K562 (cell line): ENCODE measurements at regions not wholly inside any gene's neighbourhood (a gene's known extent, or its start where the extent isn't known, plus 50 kb on each side); places are given as distances from the start of the nearest gene placed in this dataset.
A peak's percentile ranks its signal among the peaks of the same experiment; 100 is the strongest.

Source experiments
- ATAC-seq: fragments of 200-7000 bp; cut with Tn5 transposase; 3 replicates; pipeline ENCODE4 v1.9.1; 2020; ENCODE audit warnings: moderate library complexity
- BruUV-seq: library from RNA; stranded (reverse); fragments of 400-500 nt; replicated peaks from 2 replicates; lab custom pipeline; 2021; lab: Mats Ljungman, UMichigan
- CTCF ChIA-PET: fragments of 300-600 bp; formaldehyde crosslinking; extraction: SDS; loops from one replicate; lab custom pipeline; 2021; ENCODE audit warnings: low intra/inter-chr PET ratio; lab: Yijun Ruan, JAX
- POLR2A ChIA-PET: fragments of 300-600, 350-650 bp; sonication (Branson Sonifier 250); formaldehyde crosslinking; extraction: SDS; loops from one replicate; lab custom pipeline; 2021; ENCODE audit warnings: antibody characterized with exemption, inconsistent platforms; lab: Yijun Ruan, JAX
- DNase-seq, 4 experiments: peaks; one replicate each; pipeline versions ENCODE4 v3.0.0 to v3.0.0-alpha.2; 2011 to 2018; ENCODE audit warnings: low spot score in 3 of 4, mixed read lengths in 3 of 4; ENCODE audit errors: extremely low read depth in 1 of 4
- FAIRE-seq: peaks from 2 replicates; lab custom pipeline; 2011; peaks lifted over from hg19 to GRCh38; lab: Jason Lieb, UNC
- H2AFZ ChIP-seq: 2 replicates; pipeline ENCODE4 v1.6.0; 2011; ENCODE audit warnings: low read depth, low read length, control low read depth, inconsistent platforms
- H3K27ac ChIP-seq: fragments of 200-600 bp; 3 replicates; pipeline ENCODE4 v1.8.0; 2011; ENCODE audit warnings: low read depth, mild to moderate bottlenecking, control low read depth, inconsistent platforms, low read length, moderate library complexity, mixed read lengths; ENCODE audit errors: extremely low read depth
- H3K27me3 ChIP-seq, 2 experiments: fragments of 300-600 bp in 1 of 2; 2 replicates in 1 of 2; 3 replicates in 1 of 2; pipeline versions ENCODE4 v1.6.0 to v1.8.0; 2011; ENCODE audit warnings: inconsistent platforms in 2 of 2, low read length in 2 of 2, mild to moderate bottlenecking in 1 of 2, mixed read lengths in 1 of 2, moderate library complexity in 1 of 2; ENCODE audit not compliant: control insufficient read depth in 2 of 2, insufficient read depth in 2 of 2
- H3K36me3 ChIP-seq: fragments of 300-600 bp; 3 replicates; pipeline ENCODE4 v1.8.0; 2011; ENCODE audit warnings: mild to moderate bottlenecking, low read length, inconsistent platforms; ENCODE audit not compliant: control insufficient read depth, insufficient read depth
- H3K4me1 ChIP-seq, 2 experiments: fragments of 200-600 bp in 1 of 2; replicated peaks in 1 of 2; 2 replicates in 1 of 2; 3 replicates in 1 of 2; pipeline versions ENCODE4 v1.5.1 to v1.8.0; 2011; ENCODE audit warnings: inconsistent platforms in 2 of 2, low read length in 2 of 2, mild to moderate bottlenecking in 1 of 2, mixed read lengths in 1 of 2, moderate library complexity in 1 of 2; ENCODE audit not compliant: control insufficient read depth in 2 of 2, insufficient read depth in 2 of 2
- H3K4me2 ChIP-seq: 2 replicates; pipeline ENCODE4 v1.6.1; 2011; ENCODE audit warnings: low read length, control low read depth, inconsistent platforms, mixed read lengths; ENCODE audit not compliant: insufficient read depth
- H3K4me3 ChIP-seq: fragments of 200-600 bp; sonication (generic), shearing (Covaris generic); 2 replicates; pipeline ENCODE4 v1.5.1; 2016; ENCODE audit warnings: control low read depth, inconsistent platforms
- H3K79me2 ChIP-seq: fragments of 200-600 bp; 3 replicates; pipeline ENCODE4 v1.8.0; 2011; ENCODE audit warnings: low read length, inconsistent platforms; ENCODE audit not compliant: control insufficient read depth, insufficient read depth
- H3K9ac ChIP-seq, 2 experiments: 2 replicates each; pipeline versions ENCODE4 v1.6.0 to v1.6.1; 2011; ENCODE audit warnings: low read depth in 2 of 2, low read length in 2 of 2, control low read depth in 1 of 2, inconsistent platforms in 1 of 2, mild to moderate bottlenecking in 1 of 2, mixed read lengths in 1 of 2; ENCODE audit not compliant: insufficient read depth in 1 of 2
- H3K9me1 ChIP-seq: one replicate; pipeline ENCODE4 v1.6.0; 2011; ENCODE audit warnings: inconsistent platforms, mild to moderate bottlenecking, low read length, moderate library complexity; ENCODE audit not compliant: control insufficient read depth, insufficient read depth
- H3K9me3 ChIP-seq: replicated peaks from 2 replicates; pipeline ENCODE4 v1.5.1; 2011; ENCODE audit warnings: low read depth, low read length, inconsistent platforms; ENCODE audit not compliant: control insufficient read depth, insufficient read depth
- H4K20me1 ChIP-seq: replicated peaks from 2 replicates; pipeline ENCODE4 v1.6.1; 2011; ENCODE audit warnings: low read length, inconsistent platforms, mixed read lengths; ENCODE audit not compliant: control insufficient read depth, insufficient read depth
- ATF1 ChIP-seq, 2 experiments: fragments of 450-650 bp in 1 of 2; IDR thresholded peaks; 2 replicates each; pipeline ENCODE4 v1.6.1; 2016; ENCODE audit warnings: missing compliant biosample characterization in 1 of 2, missing genetic modification characterization in 1 of 2
- C11orf30 ChIP-seq: fragments of 450-650 bp; IDR thresholded peaks from 2 replicates; pipeline ENCODE4 v1.6.1; 2016; ENCODE audit warnings: low read depth, mild to moderate bottlenecking
- ETS2 ChIP-seq: IDR thresholded peaks from 2 replicates; pipeline ENCODE4 v1.6.1; 2016; ENCODE audit warnings: borderline replicate concordance, missing genetic modification characterization, mild to moderate bottlenecking, moderate library complexity, missing compliant biosample characterization; ENCODE audit not compliant: poor library complexity, severe bottlenecking
- MAFF ChIP-seq: IDR thresholded peaks from 2 replicates; pipeline ENCODE4 v1.6.1; 2012; ENCODE audit warnings: low read length, improper control_type of control experiment
- MAFG ChIP-seq: fragments of 450-650 bp; conservative IDR thresholded peaks from 2 replicates; pipeline ENCODE4 v1.6.1; 2016; ENCODE audit warnings: missing genetic modification characterization, missing compliant biosample characterization
- MAFK ChIP-seq: IDR thresholded peaks from 2 replicates; pipeline ENCODE4 v1.6.1; 2011; ENCODE audit warnings: low read length, improper control_type of control experiment
- MEIS2 ChIP-seq: fragments of 450-650 bp; IDR thresholded peaks from 2 replicates; pipeline ENCODE4 v1.6.1; 2014; ENCODE audit warnings: mild to moderate bottlenecking; ENCODE audit not compliant: partially characterized antibody
- PBX2 ChIP-seq, 2 experiments: IDR thresholded peaks in 1 of 2; conservative IDR thresholded peaks in 1 of 2; 2 replicates each; pipeline ENCODE4 v1.6.1; 2016; ENCODE audit warnings: low read depth in 2 of 2, mild to moderate bottlenecking in 1 of 2, missing compliant biosample characterization in 1 of 2, missing genetic modification characterization in 1 of 2, moderate library complexity in 1 of 2
- PKNOX1 ChIP-seq: fragments of 450-650 bp; IDR thresholded peaks from 2 replicates; pipeline ENCODE4 v1.6.1; 2016
- TAF1 ChIP-seq: IDR thresholded peaks from 2 replicates; pipeline ENCODE4 v1.6.1; 2011; ENCODE audit warnings: mild to moderate bottlenecking, low read length, moderate library complexity; ENCODE audit not compliant: insufficient read depth, control insufficient read depth, severe bottlenecking; ENCODE audit errors: extremely low read depth
- U2AF2 ChIP-seq: fragments of 200-400 bp; formaldehyde crosslinking; optimal IDR thresholded peaks from 2 replicates; pipeline ENCODE3; 2017; ENCODE audit warnings: low read depth, mild to moderate bottlenecking, low read length
- ZNF316 ChIP-seq: fragments of 450-650 bp; IDR thresholded peaks from 2 replicates; pipeline ENCODE4 v1.6.1; 2016
- WGBS: fragments of 100-300 bp; shearing (Covaris generic); methylation state at CpG from one replicate; pipeline ENCODE4 v1.1.6; 2016; ENCODE audit warnings: low coverage, mixed read lengths; ENCODE audit not compliant: insufficient coverage; ENCODE audit errors: missing lambda C conversion rate; 5-methylcytosine and 5-hydroxymethylcytosine counted together
- in situ Hi-C: fragments of 300-500 bp; cut with MboI; formaldehyde crosslinking; loops from 4 replicates; pipeline ENCODE4 v1.15.0; 2018; ENCODE audit warnings: inconsistent platforms, mixed read lengths
- intact Hi-C: fragments of 100-400 bp; cut with micrococcal nuclease; formaldehyde crosslinking; loops from 2 replicates; pipeline ENCODE4 v1.14.2; 2022

GRCh38 chr15:49752517-49752916, 131.7 kb downstream of the DTWD1 start:
- Histone ChIP-seq H3K27me3 (no peaks in the 10 kb centered on the region), H3K9me3 (no peaks in the 10 kb centered on the region), H3K4me1 (peaks cover 0 to 5% of the 10 kb centered on the region in 2 experiments; a peak in 2 of 5 replicates), H3K9me1 (no peaks in the 10 kb centered on the region), H3K4me2 (no peak overlapping the region), H2AFZ (0 out of 2 replicates have a peak overlapping the region, but pooled peaks have one; percentile 9), H4K20me1 (no peaks in the 10 kb centered on the region), H3K79me2 (no peaks in the 10 kb centered on the region), H3K4me3 (no peak overlapping the region), H3K27ac (no peak overlapping the region), H3K9ac (no peak overlapping the region), H3K36me3 (no peaks in the 10 kb centered on the region)
- CTCF ChIA-PET: no interaction called here
- no TSS peak for BruUV-seq
- POLR2A ChIA-PET: no interaction called here
- in situ Hi-C loops (no loop called here), intact Hi-C loops (no loop called here)
- DNase-seq (peak in 1 of 4 experiments; percentile 17), ATAC-seq (peak; percentile 73), FAIRE-seq (peak; percentile 49)
- TF ChIP-seq MEIS2 (peak; percentile 47), PBX2 (CRISPR knock-in tag; IDR thresholded peaks at IDR 0.05; ENCODE audit: low read depth) (no peak), PBX2 (tag; conservative IDR thresholded peaks at IDR 0.05; ENCODE audit: low read depth) (peak; percentile 67), PKNOX1 (peak; percentile 95), ETS2 (no peak), MAFK (peak; percentile 88), ZNF316 (peak; percentile 97), C11orf30 (peak; percentile 93), MAFF (peak; percentile 79), U2AF2 (no peak), TAF1 (no peak), ATF1 (CRISPR knock-in tag; IDR thresholded peaks at IDR 0.05) (no peak), ATF1 (tag; IDR thresholded peaks at IDR 0.05) (no peak), MAFG (tag) (peak; percentile 82)
- WGBS: 6% methylated on average over 2 of the region's 2 CpGs
